ENCODE measurements at regions not wholly inside any gene's neighbourhood (a gene's known extent, or its start where the extent isn't known, plus 50 kb on each side); places are given as distances from the start of the nearest gene placed in this dataset.

- no peak for TF ChIP-seq TOX (CRISPR knock-in tag; IDR thresholded peaks at IDR 0.05; ENCODE audit: borderline replicate concordance)
- no peak for TF ChIP-seq PATZ1 (CRISPR knock-in tag; IDR thresholded peaks at IDR 0.05; ENCODE audit: borderline replicate concordance)
- TF ChIP-seq POU6F1 (CRISPR knock-in tag; IDR thresholded peaks at IDR 0.05; ENCODE audit: borderline replicate concordance, low read depth), result no peak
- no peak for TF ChIP-seq ZNF8 (CRISPR knock-in tag; IDR thresholded peaks at IDR 0.05)
- no peak for TF ChIP-seq ZFP3 (CRISPR knock-in tag; IDR thresholded peaks at IDR 0.05)
- no peak for TF ChIP-seq ZC3H10 (CRISPR knock-in tag; IDR thresholded peaks at IDR 0.05)
- no peak for ATAC-seq
Measured at GRCh38 chr4:35315419-35315818, 928.9 kb downstream of the ARAP2 start.

DNA sequence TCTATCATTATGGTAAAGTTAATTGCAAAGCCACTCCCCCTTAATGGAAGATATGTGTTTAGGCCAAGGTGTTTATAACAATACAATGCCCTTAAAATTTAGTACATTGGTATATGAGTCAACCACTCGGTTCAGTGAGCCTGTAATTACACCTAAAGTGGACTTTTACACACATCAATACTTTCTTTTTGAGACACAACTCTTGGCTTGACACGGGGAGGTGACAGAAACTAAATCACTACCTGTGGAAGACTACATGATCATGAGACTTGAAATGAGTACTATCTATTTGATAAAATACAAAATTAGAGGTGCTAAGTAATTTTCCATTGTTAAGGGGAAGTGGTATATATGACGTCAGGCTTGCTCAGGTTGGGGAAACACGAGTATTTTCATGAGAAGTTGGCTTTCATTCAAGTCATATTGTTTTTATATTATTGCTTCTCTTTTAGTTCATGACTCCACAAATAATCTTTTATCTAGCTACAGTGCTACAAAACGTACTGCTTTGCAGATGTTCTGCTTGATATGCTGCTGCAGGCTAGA, 918.3 kb downstream of the ARAP2 start:
- no peak for ATAC-seq
- TF ChIP-seq ZNF565 (CRISPR knock-in tag; conservative IDR thresholded peaks at IDR 0.05; ENCODE audit: low read depth), result no peak
- TF ChIP-seq ESRRG (CRISPR knock-in tag; IDR thresholded peaks at IDR 0.05), result no peak
- TF ChIP-seq ZNF70 (CRISPR knock-in tag; IDR thresholded peaks at IDR 0.05), result no peak

- ATAC-seq, result no peak
Measured at GRCh38 chr4:35342833-35343232, 901.5 kb downstream of the ARAP2 start.

GRCh38 chr4:35347276-35347675, 897.0 kb downstream of the ARAP2 start:
- no peak for TF ChIP-seq OSR1 (CRISPR knock-in tag; IDR thresholded peaks at IDR 0.05)
- TF ChIP-seq, protein P1, sequence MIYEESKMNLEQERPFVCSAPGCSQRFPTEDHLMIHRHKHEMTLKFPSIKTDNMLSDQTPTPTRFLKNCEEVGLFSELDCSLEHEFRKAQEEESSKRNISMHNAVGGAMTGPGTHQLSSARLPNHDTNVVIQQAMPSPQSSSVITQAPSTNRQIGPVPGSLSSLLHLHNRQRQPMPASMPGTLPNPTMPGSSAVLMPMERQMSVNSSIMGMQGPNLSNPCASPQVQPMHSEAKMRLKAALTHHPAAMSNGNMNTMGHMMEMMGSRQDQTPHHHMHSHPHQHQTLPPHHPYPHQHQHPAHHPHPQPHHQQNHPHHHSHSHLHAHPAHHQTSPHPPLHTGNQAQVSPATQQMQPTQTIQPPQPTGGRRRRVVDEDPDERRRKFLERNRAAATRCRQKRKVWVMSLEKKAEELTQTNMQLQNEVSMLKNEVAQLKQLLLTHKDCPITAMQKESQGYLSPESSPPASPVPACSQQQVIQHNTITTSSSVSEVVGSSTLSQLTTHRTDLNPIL (CRISPR knock-in tag; IDR thresholded peaks at IDR 0.05; ENCODE audit: low read depth), result no peak
- no peak for TF ChIP-seq TOX (CRISPR knock-in tag; IDR thresholded peaks at IDR 0.05; ENCODE audit: borderline replicate concordance)
- no peak for TF ChIP-seq PPARA (CRISPR knock-in tag; IDR thresholded peaks at IDR 0.05; ENCODE audit: borderline replicate concordance)
- TF ChIP-seq, protein P2, sequence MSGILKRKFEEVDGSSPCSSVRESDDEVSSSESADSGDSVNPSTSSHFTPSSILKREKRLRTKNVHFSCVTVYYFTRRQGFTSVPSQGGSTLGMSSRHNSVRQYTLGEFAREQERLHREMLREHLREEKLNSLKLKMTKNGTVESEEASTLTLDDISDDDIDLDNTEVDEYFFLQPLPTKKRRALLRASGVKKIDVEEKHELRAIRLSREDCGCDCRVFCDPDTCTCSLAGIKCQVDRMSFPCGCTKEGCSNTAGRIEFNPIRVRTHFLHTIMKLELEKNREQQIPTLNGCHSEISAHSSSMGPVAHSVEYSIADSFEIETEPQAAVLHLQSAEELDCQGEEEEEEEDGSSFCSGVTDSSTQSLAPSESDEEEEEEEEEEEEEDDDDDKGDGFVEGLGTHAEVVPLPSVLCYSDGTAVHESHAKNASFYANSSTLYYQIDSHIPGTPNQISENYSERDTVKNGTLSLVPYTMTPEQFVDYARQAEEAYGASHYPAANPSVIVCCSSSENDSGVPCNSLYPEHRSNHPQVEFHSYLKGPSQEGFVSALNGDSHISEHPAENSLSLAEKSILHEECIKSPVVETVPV (CRISPR knock-in tag; IDR thresholded peaks at IDR 0.05), result no peak
- TF ChIP-seq ZNF565 (CRISPR knock-in tag; conservative IDR thresholded peaks at IDR 0.05; ENCODE audit: low read depth), result no peak
- TF ChIP-seq BACH2 (CRISPR knock-in tag; IDR thresholded peaks at IDR 0.05; ENCODE audit: borderline replicate concordance), result no peak
- no peak for TF ChIP-seq ZFP30 (CRISPR knock-in tag; IDR thresholded peaks at IDR 0.05)
- no peak for TF ChIP-seq ARNTL (CRISPR knock-in tag; IDR thresholded peaks at IDR 0.05; ENCODE audit: borderline replicate concordance, low read depth)
- TF ChIP-seq ZFP3 (CRISPR knock-in tag; IDR thresholded peaks at IDR 0.05), result no peak
- no peak for TF ChIP-seq ZNF8 (CRISPR knock-in tag; IDR thresholded peaks at IDR 0.05)
- TF ChIP-seq ESRRG (CRISPR knock-in tag; IDR thresholded peaks at IDR 0.05), result no peak
- no peak for TF ChIP-seq POU6F1 (CRISPR knock-in tag; IDR thresholded peaks at IDR 0.05; ENCODE audit: borderline replicate concordance, low read depth)
- TF ChIP-seq ZNF70 (CRISPR knock-in tag; IDR thresholded peaks at IDR 0.05), result no peak
- TF ChIP-seq ZC3H10 (CRISPR knock-in tag; IDR thresholded peaks at IDR 0.05), result no peak
- TF ChIP-seq TSHZ2 (CRISPR knock-in tag; IDR thresholded peaks at IDR 0.05), result no peak
- TF ChIP-seq RARB (CRISPR knock-in tag; IDR thresholded peaks at IDR 0.05), result no peak
- no peak for TF ChIP-seq PATZ1 (CRISPR knock-in tag; IDR thresholded peaks at IDR 0.05; ENCODE audit: borderline replicate concordance)
- no peak for TF ChIP-seq SNAI2 (CRISPR knock-in tag; IDR thresholded peaks at IDR 0.05)
- ATAC-seq, result no peak

More at GRCh38 chr4:35342833-35343232, 901.5 kb downstream of the ARAP2 start:
- TF ChIP-seq TOX (CRISPR knock-in tag; IDR thresholded peaks at IDR 0.05; ENCODE audit: borderline replicate concordance) (no peak), RARB (CRISPR knock-in tag; IDR thresholded peaks at IDR 0.05) (no peak), ISL1 (CRISPR knock-in tag; IDR thresholded peaks at IDR 0.05) (no peak)
- TF ChIP-seq, protein P2 (CRISPR knock-in tag; IDR thresholded peaks at IDR 0.05), result no peak

All from SK-N-SH treated with all-trans-retinoic acid at 6 μM for 48 hours (cell line).